ENCODE measurements at regions not wholly inside any gene's neighbourhood (a gene's known extent, or its start where the extent isn't known, plus 50 kb on each side); places are given as distances from the start of the nearest gene placed in this dataset.

GRCh38 chr6:165229216-165229615 lies 80.2 kb downstream of the C6orf118 start:
- H3K27ac ChIP-seq = no peak overlapping the region
- DNase-seq (no peak), ATAC-seq (no peak)
- H3K4me1 ChIP-seq = no peaks in the 10 kb centered on the region
- intact Hi-C loops (cut with DNase I) = no loop called here
- H3K4me3 ChIP-seq = no peak overlapping the region
- H3K9me3 ChIP-seq = no peaks in the 10 kb centered on the region
- no peaks in the 10 kb centered on the region for H3K27me3 ChIP-seq
- no peaks in the 10 kb centered on the region for H3K36me3 ChIP-seq
- TF ChIP-seq CTCF (IDR thresholded peaks at IDR 0.05) = no peak

GRCh38 chr6:165227644-165228329 lies 81.6 kb downstream of the C6orf118 start:
- Histone ChIP-seq H3K4me3 (no peak overlapping the region), H3K36me3 (no peaks in the 10 kb centered on the region), H3K27me3 (no peaks in the 10 kb centered on the region), H3K27ac (no peak overlapping the region), H3K9me3 (no peaks in the 10 kb centered on the region), H3K4me1 (no peaks in the 10 kb centered on the region)
- peak; percentile 92 for ATAC-seq
- intact Hi-C loops (cut with DNase I) = no loop called here
- no peak for DNase-seq
- TF ChIP-seq CTCF (IDR thresholded peaks at IDR 0.05) = no peak

GRCh38 chr6:165223736-165224135 lies 85.7 kb downstream of the C6orf118 start:
- ATAC-seq = no peak
- no peak for DNase-seq
- Histone ChIP-seq H3K27ac (no peak overlapping the region), H3K4me1 (no peaks in the 10 kb centered on the region), H3K27me3 (no peaks in the 10 kb centered on the region), H3K36me3 (no peaks in the 10 kb centered on the region), H3K4me3 (no peak overlapping the region), H3K9me3 (no peaks in the 10 kb centered on the region)
- TF ChIP-seq CTCF (IDR thresholded peaks at IDR 0.05) = no peak
- intact Hi-C loops (cut with DNase I) = no loop called here

- DNase-seq (no peak), ATAC-seq (no peak)
- H3K9me3 ChIP-seq = no peaks in the 10 kb centered on the region
- H3K36me3 ChIP-seq = no peaks in the 10 kb centered on the region
- intact Hi-C loops (cut with DNase I) = no loop called here
- no peaks in the 10 kb centered on the region for H3K4me1 ChIP-seq
- H3K27me3 ChIP-seq = no peaks in the 10 kb centered on the region
- no peak for TF ChIP-seq CTCF (IDR thresholded peaks at IDR 0.05)
- H3K4me3 ChIP-seq = no peak overlapping the region
- no peak overlapping the region for H3K27ac ChIP-seq
These were observed 86.3 kb downstream of the C6orf118 start for GRCh38 chr6:165223101-165223500.

- H3K4me3 ChIP-seq = no peak overlapping the region
- H3K4me1 ChIP-seq = no peaks in the 10 kb centered on the region
- intact Hi-C loops (cut with DNase I) = no loop called here
- ATAC-seq (peak; percentile 19), DNase-seq (no peak)
- no peaks in the 10 kb centered on the region for H3K36me3 ChIP-seq
- no peak overlapping the region for H3K27ac ChIP-seq
- no peaks in the 10 kb centered on the region for H3K27me3 ChIP-seq
- no peaks in the 10 kb centered on the region for H3K9me3 ChIP-seq
- no peak for TF ChIP-seq CTCF (IDR thresholded peaks at IDR 0.05)
These were observed 86.9 kb downstream of the C6orf118 start for GRCh38 chr6:165222315-165223025.
